ENCODE measurements at regions not wholly inside any gene's neighbourhood (a gene's known extent, or its start where the extent isn't known, plus 50 kb on each side); places are given as distances from the start of the nearest gene placed in this dataset.

DNA sequence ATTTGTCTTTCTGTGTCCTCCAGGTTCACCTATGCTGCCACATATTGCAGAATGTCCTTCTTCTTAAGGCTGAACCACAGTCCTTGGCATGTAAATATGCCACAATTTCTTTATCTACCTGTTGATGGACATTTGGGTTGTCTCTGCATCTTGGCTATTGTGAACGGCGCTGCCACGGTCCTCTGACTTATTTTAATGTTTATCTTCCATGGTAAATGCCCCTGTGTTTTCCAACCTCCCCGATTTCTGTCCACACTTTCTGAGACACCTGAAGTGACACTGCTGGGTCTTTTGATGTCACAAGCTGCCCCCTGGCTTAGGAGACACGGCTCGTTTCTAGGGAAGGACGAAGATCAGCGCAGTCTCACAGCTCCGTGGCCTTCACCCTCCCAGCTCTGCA lies 128.3 kb upstream of the PDE10A start:
- Histone ChIP-seq H3K9me3 (ENCODE audit: insufficient read depth, low read depth, low read length) (no peaks in the 10 kb centered on the region), H3K9ac (ENCODE audit: low read depth, low read length, poor library complexity, severe bottlenecking) (no peak overlapping the region), H3K4me3 (ENCODE audit: low read length, poor library complexity, severe bottlenecking) (no peak overlapping the region), H3F3A (ENCODE audit: low read depth) (no peaks in the 10 kb centered on the region), H3K4me1 (ENCODE audit: insufficient read depth, low read length, poor library complexity, severe bottlenecking) (no peaks in the 10 kb centered on the region), H2AFZ (ENCODE audit: low read length) (no peak overlapping the region), H4K20me1 (ENCODE audit: insufficient read depth, low read length, poor library complexity, severe bottlenecking) (no peaks in the 10 kb centered on the region), H3K79me2 (ENCODE audit: insufficient read depth, low read length) (no peaks in the 10 kb centered on the region), H3K36me3 (ENCODE audit: insufficient read depth, low read length) (no peaks in the 10 kb centered on the region), H3K27me3 (ENCODE audit: insufficient read depth, low read length, poor library complexity, severe bottlenecking) (no peaks in the 10 kb centered on the region), H3K4me2 (ENCODE audit: low read depth, low read length, poor library complexity, severe bottlenecking) (no peak overlapping the region), H3K9me2 (replicated peaks; ENCODE audit: low read depth, low read length) (no peaks in the 10 kb centered on the region)
- TF ChIP-seq EZH2phosphoT487 (IDR thresholded peaks at IDR 0.05; ENCODE audit: borderline replicate concordance) = no peak
- TF ChIP-seq, protein P1, sequence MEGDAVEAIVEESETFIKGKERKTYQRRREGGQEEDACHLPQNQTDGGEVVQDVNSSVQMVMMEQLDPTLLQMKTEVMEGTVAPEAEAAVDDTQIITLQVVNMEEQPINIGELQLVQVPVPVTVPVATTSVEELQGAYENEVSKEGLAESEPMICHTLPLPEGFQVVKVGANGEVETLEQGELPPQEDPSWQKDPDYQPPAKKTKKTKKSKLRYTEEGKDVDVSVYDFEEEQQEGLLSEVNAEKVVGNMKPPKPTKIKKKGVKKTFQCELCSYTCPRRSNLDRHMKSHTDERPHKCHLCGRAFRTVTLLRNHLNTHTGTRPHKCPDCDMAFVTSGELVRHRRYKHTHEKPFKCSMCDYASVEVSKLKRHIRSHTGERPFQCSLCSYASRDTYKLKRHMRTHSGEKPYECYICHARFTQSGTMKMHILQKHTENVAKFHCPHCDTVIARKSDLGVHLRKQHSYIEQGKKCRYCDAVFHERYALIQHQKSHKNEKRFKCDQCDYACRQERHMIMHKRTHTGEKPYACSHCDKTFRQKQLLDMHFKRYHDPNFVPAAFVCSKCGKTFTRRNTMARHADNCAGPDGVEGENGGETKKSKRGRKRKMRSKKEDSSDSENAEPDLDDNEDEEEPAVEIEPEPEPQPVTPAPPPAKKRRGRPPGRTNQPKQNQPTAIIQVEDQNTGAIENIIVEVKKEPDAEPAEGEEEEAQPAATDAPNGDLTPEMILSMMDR (conservative IDR thresholded peaks at IDR 0.05; ENCODE audit: low read length) = no peak

DNA sequence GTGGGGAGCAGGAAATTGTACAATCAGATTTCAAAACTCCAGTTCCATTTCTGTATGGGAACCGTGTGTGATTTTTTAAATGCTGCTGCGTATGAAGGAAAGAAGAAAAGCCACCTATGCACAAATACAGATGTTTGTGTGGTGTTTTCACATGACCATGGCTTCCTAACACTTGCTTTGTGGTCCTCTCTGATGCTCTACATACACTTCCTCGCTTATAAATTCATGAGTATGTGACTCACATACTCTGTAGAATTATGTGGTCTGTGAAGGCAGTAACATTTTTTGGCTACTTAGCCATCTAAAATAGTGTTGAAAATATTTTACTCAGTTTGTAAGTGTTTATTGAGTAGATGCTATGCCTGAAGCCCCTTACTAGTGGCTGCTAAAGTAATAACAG lies 119.8 kb upstream of the PDE10A start:
- H3K36me3 ChIP-seq (ENCODE audit: insufficient read depth, low read length) = no peaks in the 10 kb centered on the region
- H3K4me1 ChIP-seq (ENCODE audit: insufficient read depth, low read length, poor library complexity, severe bottlenecking) = no peaks in the 10 kb centered on the region
- no peaks in the 10 kb centered on the region for H3K9me3 ChIP-seq (ENCODE audit: insufficient read depth, low read depth, low read length)
- no peak overlapping the region for H3K9ac ChIP-seq (ENCODE audit: low read depth, low read length, poor library complexity, severe bottlenecking)
- no peak overlapping the region for H3K4me3 ChIP-seq (ENCODE audit: low read length, poor library complexity, severe bottlenecking)
- H3F3A ChIP-seq (ENCODE audit: low read depth) = no peaks in the 10 kb centered on the region
- no peak overlapping the region for H2AFZ ChIP-seq (ENCODE audit: low read length)
- no peaks in the 10 kb centered on the region for H3K79me2 ChIP-seq (ENCODE audit: insufficient read depth, low read length)
- no peaks in the 10 kb centered on the region for H3K27me3 ChIP-seq (ENCODE audit: insufficient read depth, low read length, poor library complexity, severe bottlenecking)
- no peaks in the 10 kb centered on the region for H3K9me2 ChIP-seq (replicated peaks; ENCODE audit: low read depth, low read length)
- no peaks in the 10 kb centered on the region for H4K20me1 ChIP-seq (ENCODE audit: insufficient read depth, low read length, poor library complexity, severe bottlenecking)
- H3K4me2 ChIP-seq (ENCODE audit: low read depth, low read length, poor library complexity, severe bottlenecking) = no peak overlapping the region
- TF ChIP-seq, protein P1 (conservative IDR thresholded peaks at IDR 0.05; ENCODE audit: low read length) = no peak
- TF ChIP-seq EZH2phosphoT487 (IDR thresholded peaks at IDR 0.05; ENCODE audit: borderline replicate concordance) = no peak

DNA sequence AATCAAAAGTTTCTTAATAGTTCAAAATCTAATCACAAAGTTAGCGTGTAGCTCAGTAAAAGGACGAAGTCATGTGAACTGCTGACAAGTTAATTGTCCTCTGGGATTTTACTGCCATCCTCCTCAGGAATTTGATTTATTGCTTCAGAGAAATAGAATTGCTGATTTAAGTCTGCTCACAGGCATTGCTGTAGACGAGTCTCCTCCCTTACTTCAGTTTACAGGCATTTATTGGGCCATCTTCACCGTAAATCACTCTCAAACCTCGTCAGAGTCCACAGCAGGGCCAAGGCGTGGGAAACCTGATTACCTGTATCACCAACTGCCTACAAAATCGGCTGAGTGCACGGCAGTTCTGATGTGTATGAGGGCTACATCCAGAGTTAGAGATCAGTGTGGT lies 119.1 kb upstream of the PDE10A start:
- no peaks in the 10 kb centered on the region for H3K79me2 ChIP-seq (ENCODE audit: insufficient read depth, low read length)
- H3F3A ChIP-seq (ENCODE audit: low read depth) = no peaks in the 10 kb centered on the region
- H3K4me2 ChIP-seq (ENCODE audit: low read depth, low read length, poor library complexity, severe bottlenecking) = no peak overlapping the region
- no peaks in the 10 kb centered on the region for H4K20me1 ChIP-seq (ENCODE audit: insufficient read depth, low read length, poor library complexity, severe bottlenecking)
- no peaks in the 10 kb centered on the region for H3K27me3 ChIP-seq (ENCODE audit: insufficient read depth, low read length, poor library complexity, severe bottlenecking)
- no peak overlapping the region for H3K9ac ChIP-seq (ENCODE audit: low read depth, low read length, poor library complexity, severe bottlenecking)
- no peak overlapping the region for H3K4me3 ChIP-seq (ENCODE audit: low read length, poor library complexity, severe bottlenecking)
- no peaks in the 10 kb centered on the region for H3K36me3 ChIP-seq (ENCODE audit: insufficient read depth, low read length)
- H3K9me3 ChIP-seq (ENCODE audit: insufficient read depth, low read depth, low read length) = no peaks in the 10 kb centered on the region
- no peak overlapping the region for H2AFZ ChIP-seq (ENCODE audit: low read length)
- TF ChIP-seq EZH2phosphoT487 (IDR thresholded peaks at IDR 0.05; ENCODE audit: borderline replicate concordance) = no peak
- H3K4me1 ChIP-seq (ENCODE audit: insufficient read depth, low read length, poor library complexity, severe bottlenecking) = no peaks in the 10 kb centered on the region
- no peaks in the 10 kb centered on the region for H3K9me2 ChIP-seq (replicated peaks; ENCODE audit: low read depth, low read length)

DNA sequence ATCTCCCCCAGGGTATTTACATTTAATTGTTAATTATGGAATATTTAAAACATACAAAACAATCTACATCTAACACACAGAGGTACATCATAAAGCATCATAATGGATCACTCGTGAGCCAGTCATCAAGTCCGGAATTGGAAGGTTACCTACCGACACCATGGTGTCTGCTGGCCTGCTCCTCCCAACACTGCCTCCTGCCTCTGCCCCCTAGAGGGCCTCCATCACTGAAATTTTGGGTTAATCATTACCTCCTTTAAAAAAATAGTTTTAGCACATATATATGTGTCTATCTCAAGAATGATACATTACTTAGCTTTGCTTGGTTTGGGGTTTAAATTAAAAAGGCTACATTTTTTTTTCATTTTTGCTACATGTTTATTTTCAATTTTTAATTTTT lies 114.6 kb upstream of the PDE10A start:
- no peaks in the 10 kb centered on the region for H4K20me1 ChIP-seq (ENCODE audit: insufficient read depth, low read length, poor library complexity, severe bottlenecking)
- H2AFZ ChIP-seq (ENCODE audit: low read length) = no peak overlapping the region
- H3K4me2 ChIP-seq (ENCODE audit: low read depth, low read length, poor library complexity, severe bottlenecking) = no peak overlapping the region
- no peaks in the 10 kb centered on the region for H3K9me3 ChIP-seq (ENCODE audit: insufficient read depth, low read depth, low read length)
- TF ChIP-seq EZH2phosphoT487 (IDR thresholded peaks at IDR 0.05; ENCODE audit: borderline replicate concordance) = no peak
- TF ChIP-seq, protein P1 (conservative IDR thresholded peaks at IDR 0.05; ENCODE audit: low read length) = no peak
- H3K4me1 ChIP-seq (ENCODE audit: insufficient read depth, low read length, poor library complexity, severe bottlenecking) = no peaks in the 10 kb centered on the region
- H3K9me2 ChIP-seq (replicated peaks; ENCODE audit: low read depth, low read length) = no peaks in the 10 kb centered on the region
- no peak overlapping the region for H3K4me3 ChIP-seq (ENCODE audit: low read length, poor library complexity, severe bottlenecking)
- H3K79me2 ChIP-seq (ENCODE audit: insufficient read depth, low read length) = no peaks in the 10 kb centered on the region
- no peak overlapping the region for H3K9ac ChIP-seq (ENCODE audit: low read depth, low read length, poor library complexity, severe bottlenecking)
- H3K36me3 ChIP-seq (ENCODE audit: insufficient read depth, low read length) = no peaks in the 10 kb centered on the region
- H3K27me3 ChIP-seq (ENCODE audit: insufficient read depth, low read length, poor library complexity, severe bottlenecking) = no peaks in the 10 kb centered on the region
- H3F3A ChIP-seq (ENCODE audit: low read depth) = no peaks in the 10 kb centered on the region
